ENCODE measurements at regions not wholly inside any gene's neighbourhood (a gene's known extent, or its start where the extent isn't known, plus 50 kb on each side); places are given as distances from the start of the nearest gene placed in this dataset.

- TF ChIP-seq CTCF (conservative IDR thresholded peaks at IDR 0.05) (no peak), ZFX (IDR thresholded peaks at IDR 0.05) (no peak)
Measured at GRCh38 chr17:77491921-77492445, 351.2 kb downstream of the SEC14L1 start.

Measured in C4-2B (cell line).